ENCODE measurements at regions not wholly inside any gene's neighbourhood (a gene's known extent, or its start where the extent isn't known, plus 50 kb on each side); places are given as distances from the start of the nearest gene placed in this dataset.

GRCh38 chr6:163837691-163838431, 423.3 kb downstream of the QKI start:
- TF ChIP-seq SIN3A (IDR thresholded peaks at IDR 0.05; ENCODE audit: borderline replicate concordance, insufficient read depth, low read length): no peak

GRCh38 chr6:163836876-163837690, 422.6 kb downstream of the QKI start:
- no peak for TF ChIP-seq POLR2AphosphoS5 (IDR thresholded peaks at IDR 0.05; ENCODE audit: low read depth, low read length)
- TF ChIP-seq FOXP2 (optimal IDR thresholded peaks at IDR 0.05; ENCODE audit: borderline replicate concordance, extremely low read depth, extremely low read length, insufficient read depth): no peak

- TF ChIP-seq POLR2AphosphoS5 (IDR thresholded peaks at IDR 0.05; ENCODE audit: low read depth, low read length) (no peak), REST (IDR thresholded peaks at IDR 0.05; ENCODE audit: insufficient read depth in 1 of 2, low read depth in 2 of 2, low read length in 2 of 2) (no peak), TAF1 (IDR thresholded peaks at IDR 0.05; ENCODE audit: borderline replicate concordance, insufficient read depth, low read length) (no peak), SIN3A (IDR thresholded peaks at IDR 0.05; ENCODE audit: borderline replicate concordance, insufficient read depth, low read length) (no peak), FOXP2 (optimal IDR thresholded peaks at IDR 0.05; ENCODE audit: borderline replicate concordance, extremely low read depth, extremely low read length, insufficient read depth) (no peak)
Observed at GRCh38 chr6:163835439-163836171, 421.1 kb downstream of the QKI start.

GRCh38 chr6:163834226-163834970, 419.9 kb downstream of the QKI start:
- TF ChIP-seq TAF1 (IDR thresholded peaks at IDR 0.05; ENCODE audit: borderline replicate concordance, insufficient read depth, low read length) (no peak), POLR2AphosphoS5 (IDR thresholded peaks at IDR 0.05; ENCODE audit: low read depth, low read length) (no peak), FOXP2 (optimal IDR thresholded peaks at IDR 0.05; ENCODE audit: borderline replicate concordance, extremely low read depth, extremely low read length, insufficient read depth) (no peak), REST (IDR thresholded peaks at IDR 0.05; ENCODE audit: insufficient read depth in 1 of 2, low read depth in 2 of 2, low read length in 2 of 2) (no peak), SIN3A (IDR thresholded peaks at IDR 0.05; ENCODE audit: borderline replicate concordance, insufficient read depth, low read length) (no peak)

- no peak for TF ChIP-seq SIN3A (IDR thresholded peaks at IDR 0.05; ENCODE audit: borderline replicate concordance, insufficient read depth, low read length)
- no peak for TF ChIP-seq TAF1 (IDR thresholded peaks at IDR 0.05; ENCODE audit: borderline replicate concordance, insufficient read depth, low read length)
- TF ChIP-seq FOXP2 (optimal IDR thresholded peaks at IDR 0.05; ENCODE audit: borderline replicate concordance, extremely low read depth, extremely low read length, insufficient read depth): no peak
- TF ChIP-seq REST (IDR thresholded peaks at IDR 0.05; ENCODE audit: insufficient read depth in 1 of 2, low read depth in 2 of 2, low read length in 2 of 2): no peak
- TF ChIP-seq POLR2AphosphoS5 (IDR thresholded peaks at IDR 0.05; ENCODE audit: low read depth, low read length): no peak
Observed at GRCh38 chr6:163831736-163832135, 417.2 kb downstream of the QKI start.
